ENCODE measurements at regions not wholly inside any gene's neighbourhood (a gene's known extent, or its start where the extent isn't known, plus 50 kb on each side); places are given as distances from the start of the nearest gene placed in this dataset.
A peak's percentile ranks its signal among the peaks of the same experiment; 100 is the strongest.

DNA sequence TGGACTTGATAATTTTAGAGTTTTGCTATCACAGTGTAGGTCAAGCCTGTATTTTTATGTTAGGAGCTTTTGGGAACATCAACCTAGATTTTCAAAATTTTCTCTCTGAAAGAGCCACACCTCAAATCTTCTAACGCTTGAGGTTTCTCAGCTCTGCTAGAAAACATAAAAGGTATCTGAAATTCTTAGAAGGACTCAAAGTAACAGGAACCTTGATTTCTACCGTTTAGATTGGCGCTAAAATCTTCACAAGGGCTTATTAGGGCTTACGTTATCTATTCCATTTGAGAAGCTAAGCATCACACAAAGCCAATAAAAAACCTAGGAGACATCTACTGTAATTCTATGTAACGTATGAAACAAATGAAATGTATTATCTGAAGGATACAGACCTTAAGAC lies 192.4 kb downstream of the AHR start:
- Histone ChIP-seq H3K27me3 (ENCODE audit: low read depth, low read length) (no peaks in the 10 kb centered on the region), H3K4me3 (ENCODE audit: low read length) (no peak overlapping the region), H3K79me2 (ENCODE audit: low read length) (no peaks in the 10 kb centered on the region), H4K20me1 (ENCODE audit: insufficient read depth, low read length) (no peaks in the 10 kb centered on the region; the same call in 1 of the 2 replicates), H3K4me1 (ENCODE audit: low read length) (peaks cover 31% of the 10 kb centered on the region), H3K4me2 (ENCODE audit: low read length) (no peak overlapping the region), H3K9ac (ENCODE audit: low read length) (no peak overlapping the region), H3K36me3 (replicated peaks; ENCODE audit: low read depth, low read length) (no peaks in the 10 kb centered on the region), H3K9me3 (ENCODE audit: insufficient read depth, low read length) (no peaks in the 10 kb centered on the region), H3K27ac (ENCODE audit: low read length) (no peak overlapping the region), H2AFZ (ENCODE audit: low read depth, low read length) (no peak overlapping the region)
- TF ChIP-seq, protein P1, sequence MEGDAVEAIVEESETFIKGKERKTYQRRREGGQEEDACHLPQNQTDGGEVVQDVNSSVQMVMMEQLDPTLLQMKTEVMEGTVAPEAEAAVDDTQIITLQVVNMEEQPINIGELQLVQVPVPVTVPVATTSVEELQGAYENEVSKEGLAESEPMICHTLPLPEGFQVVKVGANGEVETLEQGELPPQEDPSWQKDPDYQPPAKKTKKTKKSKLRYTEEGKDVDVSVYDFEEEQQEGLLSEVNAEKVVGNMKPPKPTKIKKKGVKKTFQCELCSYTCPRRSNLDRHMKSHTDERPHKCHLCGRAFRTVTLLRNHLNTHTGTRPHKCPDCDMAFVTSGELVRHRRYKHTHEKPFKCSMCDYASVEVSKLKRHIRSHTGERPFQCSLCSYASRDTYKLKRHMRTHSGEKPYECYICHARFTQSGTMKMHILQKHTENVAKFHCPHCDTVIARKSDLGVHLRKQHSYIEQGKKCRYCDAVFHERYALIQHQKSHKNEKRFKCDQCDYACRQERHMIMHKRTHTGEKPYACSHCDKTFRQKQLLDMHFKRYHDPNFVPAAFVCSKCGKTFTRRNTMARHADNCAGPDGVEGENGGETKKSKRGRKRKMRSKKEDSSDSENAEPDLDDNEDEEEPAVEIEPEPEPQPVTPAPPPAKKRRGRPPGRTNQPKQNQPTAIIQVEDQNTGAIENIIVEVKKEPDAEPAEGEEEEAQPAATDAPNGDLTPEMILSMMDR (IDR thresholded peaks at IDR 0.05; ENCODE audit: low read depth, low read length): no peak
- TF ChIP-seq EZH2phosphoT487 (IDR thresholded peaks at IDR 0.05; ENCODE audit: low read depth): no peak

DNA sequence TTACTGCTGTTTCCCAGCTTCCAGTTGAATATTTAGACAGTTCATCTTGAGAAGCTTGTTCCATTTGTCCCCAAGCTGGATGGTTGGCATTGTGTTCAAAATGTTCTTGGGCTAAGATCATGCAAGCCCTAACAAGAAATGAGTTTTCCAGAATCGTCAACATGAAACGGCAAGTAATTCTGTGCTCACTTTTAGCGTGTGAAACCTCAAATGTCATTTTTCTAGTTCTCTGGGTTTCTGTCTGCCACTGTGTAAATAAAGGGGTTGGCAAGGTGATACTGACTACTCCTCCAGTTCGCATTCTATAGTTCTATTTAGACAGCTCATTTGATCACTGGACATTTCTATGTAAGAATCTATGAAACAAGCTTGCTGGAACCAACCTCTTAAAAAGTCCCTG lies 194.0 kb downstream of the AHR start:
- H3K9me3 ChIP-seq (ENCODE audit: insufficient read depth, low read length): no peaks in the 10 kb centered on the region
- no peaks in the 10 kb centered on the region for H3K27me3 ChIP-seq (ENCODE audit: low read depth, low read length)
- TF ChIP-seq, protein P1 (IDR thresholded peaks at IDR 0.05; ENCODE audit: low read depth, low read length): no peak
- TF ChIP-seq EZH2phosphoT487 (IDR thresholded peaks at IDR 0.05; ENCODE audit: low read depth): no peak
- H3K4me2 ChIP-seq (ENCODE audit: low read length): peak overlapping the region; percentile 47
- no peaks in the 10 kb centered on the region for H3K79me2 ChIP-seq (ENCODE audit: low read length)
- H3K9ac ChIP-seq (ENCODE audit: low read length): no peak overlapping the region
- peaks cover 36% of the 10 kb centered on the region for H3K4me1 ChIP-seq (ENCODE audit: low read length)
- H4K20me1 ChIP-seq (ENCODE audit: insufficient read depth, low read length): no peaks in the 10 kb centered on the region; the same call in 1 of the 2 replicates
- no peak overlapping the region for H3K27ac ChIP-seq (ENCODE audit: low read length)
- H3K36me3 ChIP-seq (replicated peaks; ENCODE audit: low read depth, low read length): no peaks in the 10 kb centered on the region
- no peak overlapping the region; the same call in 1 of the 2 replicates for H3K4me3 ChIP-seq (ENCODE audit: low read length)
- H2AFZ ChIP-seq (ENCODE audit: low read depth, low read length): peak overlapping the region; percentile 21; the same call in 1 of the 2 replicates

DNA sequence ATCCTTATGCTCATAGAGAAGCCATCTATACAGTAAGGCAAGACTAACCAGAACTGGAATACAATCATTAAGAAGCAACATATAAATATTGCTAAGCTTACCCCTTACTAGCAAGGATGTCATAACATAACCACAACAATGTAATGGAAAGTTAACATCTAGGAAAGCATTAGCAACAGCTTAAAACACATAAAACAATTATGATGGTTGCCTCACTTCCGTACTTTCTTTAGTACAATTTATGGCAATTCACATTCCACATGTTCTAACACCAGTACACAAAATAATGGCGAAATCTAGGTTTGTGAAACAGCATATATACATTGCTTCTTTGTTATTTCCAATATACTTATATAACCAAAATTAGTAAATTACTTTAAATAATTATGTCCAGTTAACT lies 195.0 kb downstream of the AHR start:
- Histone ChIP-seq H4K20me1 (ENCODE audit: insufficient read depth, low read length) (no peaks in the 10 kb centered on the region; the same call in 1 of the 2 replicates), H3K36me3 (replicated peaks; ENCODE audit: low read depth, low read length) (no peaks in the 10 kb centered on the region), H2AFZ (ENCODE audit: low read depth, low read length) (no peak overlapping the region), H3K9ac (ENCODE audit: low read length) (no peak overlapping the region), H3K4me3 (ENCODE audit: low read length) (no peak overlapping the region), H3K27ac (ENCODE audit: low read length) (no peak overlapping the region), H3K27me3 (ENCODE audit: low read depth, low read length) (no peaks in the 10 kb centered on the region), H3K4me1 (ENCODE audit: low read length) (peaks cover 45% of the 10 kb centered on the region), H3K79me2 (ENCODE audit: low read length) (no peaks in the 10 kb centered on the region), H3K4me2 (ENCODE audit: low read length) (no peak overlapping the region), H3K9me3 (ENCODE audit: insufficient read depth, low read length) (no peaks in the 10 kb centered on the region)
- no peak for TF ChIP-seq EZH2phosphoT487 (IDR thresholded peaks at IDR 0.05; ENCODE audit: low read depth)
- TF ChIP-seq, protein P1 (IDR thresholded peaks at IDR 0.05; ENCODE audit: low read depth, low read length): no peak

DNA sequence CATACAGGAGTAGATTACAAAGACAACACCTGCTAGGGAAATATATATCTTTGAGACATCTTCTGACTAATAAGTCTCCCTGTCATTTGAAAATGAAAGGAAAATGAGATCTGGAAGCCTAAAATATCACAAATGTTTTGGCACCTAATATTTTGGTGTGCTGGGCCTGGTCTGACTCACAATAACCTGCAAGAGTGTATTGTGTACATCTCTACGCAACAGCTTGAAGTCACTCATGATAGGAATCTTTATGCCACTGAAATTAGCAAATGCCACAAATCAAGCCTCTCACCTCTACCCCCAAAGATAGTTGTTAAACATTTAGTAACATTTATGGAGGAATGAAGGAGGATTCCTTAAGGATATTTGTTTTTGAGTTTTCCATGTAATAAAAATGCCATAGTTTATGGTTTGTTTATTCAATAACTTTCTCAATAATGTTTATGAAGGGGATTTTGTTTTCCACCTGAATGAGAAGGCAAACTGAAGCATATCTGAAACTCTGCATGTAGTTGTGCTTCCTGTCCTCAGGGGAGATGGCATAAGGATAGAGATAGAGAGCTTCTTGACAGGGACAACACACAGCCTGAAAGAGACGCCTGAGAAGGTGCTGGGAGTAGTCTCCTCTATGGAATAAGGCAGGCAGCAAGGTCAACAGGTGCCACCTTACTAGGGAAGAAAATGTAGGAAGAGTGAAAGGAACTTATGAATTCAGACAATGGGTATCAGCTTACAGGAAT lies 197.4 kb downstream of the AHR start:
- Histone ChIP-seq H3K4me1 (ENCODE audit: low read length) (peaks cover 36% of the 10 kb centered on the region), H3K27me3 (ENCODE audit: low read depth, low read length) (no peaks in the 10 kb centered on the region), H3K79me2 (ENCODE audit: low read length) (no peaks in the 10 kb centered on the region), H4K20me1 (ENCODE audit: insufficient read depth, low read length) (no peaks in the 10 kb centered on the region; the same call in 1 of the 2 replicates), H2AFZ (ENCODE audit: low read depth, low read length) (no peak overlapping the region), H3K4me3 (ENCODE audit: low read length) (no peak overlapping the region), H3K27ac (ENCODE audit: low read length) (no peak overlapping the region), H3K4me2 (ENCODE audit: low read length) (no peak overlapping the region), H3K9ac (ENCODE audit: low read length) (no peak overlapping the region), H3K9me3 (ENCODE audit: insufficient read depth, low read length) (no peaks in the 10 kb centered on the region), H3K36me3 (replicated peaks; ENCODE audit: low read depth, low read length) (no peaks in the 10 kb centered on the region)
- TF ChIP-seq, protein P1 (IDR thresholded peaks at IDR 0.05; ENCODE audit: low read depth, low read length): no peak
- no peak for TF ChIP-seq EZH2phosphoT487 (IDR thresholded peaks at IDR 0.05; ENCODE audit: low read depth)
